HG02981 (cell line): ENCODE measurements at regions not wholly inside any gene's neighbourhood (a gene's known extent, or its start where the extent isn't known, plus 50 kb on each side); places are given as distances from the start of the nearest gene placed in this dataset.

Experiments used
- ATAC-seq: cut with Tn5 transposase; IDR thresholded peaks from one replicate; pipeline ENCODE4 v1.9.1; 2021; ENCODE audit warnings: mild to moderate bottlenecking, moderate library complexity; ENCODE audit not compliant: unreplicated experiment

DNA sequence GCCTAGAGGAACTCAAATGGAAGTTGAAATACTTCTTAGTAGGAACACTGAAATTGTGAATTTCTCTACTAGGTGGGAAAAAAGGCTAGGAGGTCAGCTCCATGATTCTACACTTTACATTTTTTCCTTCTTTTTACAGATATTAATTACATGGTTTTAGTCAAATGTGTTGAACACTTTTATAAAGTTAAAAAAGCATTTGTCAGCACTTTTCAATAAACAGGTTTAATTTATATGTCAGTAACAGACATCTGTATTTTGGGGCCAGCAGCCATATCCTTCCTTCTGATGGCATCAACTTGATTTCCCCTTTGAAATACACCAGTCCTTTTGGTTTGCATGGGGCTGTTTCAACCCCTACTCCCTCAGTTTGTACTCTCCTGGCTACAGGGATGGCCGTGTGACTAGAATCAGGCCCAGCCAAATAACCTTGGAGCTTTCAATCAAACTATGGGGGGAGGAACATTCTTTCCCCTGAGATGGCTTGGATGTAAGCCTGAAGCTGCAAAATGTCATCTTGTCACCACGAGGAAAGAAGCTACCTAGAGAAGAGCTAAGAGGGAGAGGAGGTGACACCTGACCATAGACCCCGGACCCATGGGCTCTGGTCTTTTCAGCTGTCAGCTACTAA lies 171.0 kb upstream of the NEBL start:
- ATAC-seq = no peak

DNA sequence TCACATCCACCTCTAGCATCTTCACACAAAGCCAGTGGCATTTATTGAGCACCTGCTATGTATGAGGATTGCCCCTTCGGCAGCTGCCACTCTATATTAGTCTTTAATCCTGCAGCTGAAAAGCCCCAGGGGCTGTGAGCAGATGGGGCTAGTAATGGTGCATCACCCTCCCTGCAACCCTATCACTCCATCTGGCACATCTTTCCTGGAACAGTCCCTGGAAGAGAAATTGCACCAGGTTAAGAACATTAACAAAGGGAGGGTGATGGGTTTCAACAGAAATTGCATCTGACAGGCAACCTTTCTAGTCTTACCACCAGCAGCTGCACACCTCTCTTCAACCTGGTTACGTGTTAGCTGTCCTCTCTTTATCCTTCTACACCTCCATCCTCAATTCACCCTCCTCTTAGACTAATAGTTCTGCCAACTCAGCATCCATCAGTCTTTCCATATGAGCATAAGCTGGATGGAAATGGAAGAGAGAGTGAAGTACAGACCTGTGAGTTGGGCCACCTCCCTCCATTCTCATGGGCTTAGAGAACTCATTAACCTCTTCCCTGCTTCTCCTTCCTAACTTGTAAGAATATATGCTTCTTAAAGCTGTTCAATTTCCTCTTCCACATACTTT lies 168.6 kb upstream of the NEBL start:
- ATAC-seq = no peak

- ATAC-seq = no peak
These were observed 164.9 kb upstream of the NEBL start for GRCh38 chr10:21061982-21062381.

DNA sequence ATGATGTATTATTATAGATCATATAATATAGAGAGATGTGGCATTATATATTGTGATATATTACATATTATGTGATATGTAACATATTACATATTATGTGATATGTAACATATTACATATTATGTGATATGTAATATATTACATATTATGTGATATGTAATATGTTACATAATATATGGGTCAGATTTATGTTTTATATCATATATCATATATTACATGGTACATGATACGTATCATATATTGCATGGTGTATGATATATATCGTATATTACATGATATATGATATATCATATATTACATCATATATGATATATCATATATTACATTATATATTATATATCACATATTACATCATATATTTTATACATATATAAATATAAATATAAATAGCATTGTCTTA lies 164.1 kb upstream of the NEBL start:
- no peak for ATAC-seq

GRCh38 chr10:21060626-21061025 lies 163.5 kb upstream of the NEBL start:
- ATAC-seq = no peak

DNA sequence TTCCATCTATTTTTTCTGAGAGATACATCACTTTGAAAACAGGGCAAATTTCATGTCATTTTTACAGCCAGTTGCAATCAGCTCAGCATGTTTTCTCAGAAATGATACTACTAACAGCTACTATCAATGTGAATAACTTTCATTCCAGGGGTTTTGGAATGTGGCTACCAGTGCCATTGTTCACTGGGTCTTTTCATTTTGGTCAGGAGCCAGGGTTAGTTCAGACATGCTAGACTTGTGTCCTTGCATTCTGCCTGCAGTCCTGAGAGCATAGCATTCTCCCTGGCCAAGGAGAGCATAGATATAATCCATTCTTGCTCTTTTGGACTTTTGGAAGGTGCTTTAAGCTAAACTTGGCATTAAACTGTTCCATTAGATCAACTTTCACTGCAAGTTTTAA lies 160.9 kb upstream of the NEBL start:
- no peak for ATAC-seq

DNA sequence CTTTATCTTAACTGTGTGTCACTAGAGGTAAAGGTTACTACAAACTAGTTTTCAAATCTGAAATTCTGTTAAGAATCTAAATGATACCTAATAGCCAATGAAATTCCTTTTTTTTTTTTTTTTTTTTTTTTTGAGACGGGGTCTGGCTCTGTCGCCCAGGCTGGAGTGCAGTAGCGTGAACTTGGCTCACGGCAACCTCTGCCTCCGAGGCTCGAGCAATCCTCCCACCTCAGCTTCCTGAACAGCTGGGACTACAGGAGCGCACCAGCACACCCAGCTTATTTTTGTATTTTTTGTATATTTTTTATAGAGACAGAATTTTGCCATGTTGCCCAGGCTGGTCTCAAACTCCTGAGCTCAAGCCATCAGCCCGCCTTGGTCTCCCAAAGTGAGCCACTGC lies 160.3 kb upstream of the NEBL start:
- no peak for ATAC-seq

DNA sequence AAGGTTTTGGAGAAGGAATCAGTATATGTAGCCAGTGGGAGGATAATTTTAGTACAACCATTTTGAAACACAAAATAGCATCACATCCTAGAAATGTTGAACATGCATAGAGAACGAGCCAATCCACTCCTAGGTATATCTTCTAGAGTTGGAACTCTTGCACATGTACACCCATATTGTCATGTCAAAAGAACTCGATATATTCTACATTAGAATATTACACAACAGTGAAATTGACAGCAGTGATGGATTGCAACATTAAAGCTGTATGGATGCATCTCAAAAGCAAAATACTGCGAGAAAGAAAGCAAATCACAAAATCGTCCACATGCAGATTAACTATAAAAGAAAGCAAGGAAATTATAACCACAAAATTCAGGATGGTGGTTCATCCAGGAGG lies 159.3 kb upstream of the NEBL start:
- ATAC-seq = no peak

GRCh38 chr10:21055339-21056135 lies 158.4 kb upstream of the NEBL start:
- ATAC-seq = no peak

- ATAC-seq = no peak
These were observed 157.0 kb upstream of the NEBL start for GRCh38 chr10:21053953-21054690.

- no peak for ATAC-seq
These were observed 155.6 kb upstream of the NEBL start for GRCh38 chr10:21052709-21053104.

DNA sequence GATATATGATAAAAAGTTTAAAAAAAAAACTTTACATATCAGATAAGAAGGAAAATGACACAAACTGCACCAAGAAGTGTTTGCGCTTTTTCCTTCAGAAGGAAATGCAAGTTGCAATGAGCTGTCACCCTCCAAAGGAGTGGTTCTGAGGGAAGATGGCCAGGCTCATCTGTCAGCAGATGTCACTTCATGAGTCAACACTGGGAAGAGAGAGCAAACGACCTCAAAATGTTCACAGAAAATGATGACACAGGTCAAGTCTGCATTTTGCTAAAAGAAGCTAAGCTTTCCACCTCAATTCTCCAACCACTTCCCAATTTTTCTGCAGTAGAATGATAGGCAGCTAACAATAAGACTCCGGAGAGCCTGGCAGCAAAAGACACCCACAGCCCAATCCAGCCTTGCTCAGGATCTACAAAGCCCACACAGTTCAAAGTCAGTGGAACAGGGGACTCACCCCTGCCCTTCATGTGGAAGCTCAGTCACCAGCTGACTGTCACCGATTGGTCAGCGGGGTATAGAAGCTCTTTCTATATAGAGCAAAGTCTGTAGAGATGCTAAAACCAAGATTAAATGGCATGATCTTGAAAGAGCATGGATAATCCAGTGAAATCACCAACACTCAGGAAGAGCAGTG lies 155.1 kb upstream of the NEBL start:
- no peak for ATAC-seq

- ATAC-seq = no peak
These were observed 152.4 kb upstream of the NEBL start for GRCh38 chr10:21049482-21049881.

DNA sequence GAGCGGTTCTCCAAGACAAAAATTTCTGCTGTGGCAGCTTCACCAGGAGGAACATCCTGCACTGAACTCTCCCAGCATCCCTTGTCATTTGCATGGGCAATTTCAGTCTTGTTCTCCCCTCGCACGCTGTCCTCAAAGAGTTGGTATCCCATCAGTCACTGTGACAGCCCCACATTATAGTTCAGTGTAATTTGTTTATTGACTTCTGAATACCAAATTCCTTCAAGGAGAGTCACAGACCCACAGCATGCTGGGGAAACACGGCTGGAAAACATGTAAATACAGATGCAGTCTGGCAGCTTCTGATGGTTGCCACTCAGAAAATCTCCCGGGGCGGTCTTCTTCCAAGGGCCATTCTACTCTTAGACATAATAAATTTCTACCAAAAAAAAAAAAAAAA lies 151.0 kb upstream of the NEBL start:
- no peak for ATAC-seq

GRCh38 chr10:21047511-21047910 lies 150.4 kb upstream of the NEBL start:
- no peak for ATAC-seq

DNA sequence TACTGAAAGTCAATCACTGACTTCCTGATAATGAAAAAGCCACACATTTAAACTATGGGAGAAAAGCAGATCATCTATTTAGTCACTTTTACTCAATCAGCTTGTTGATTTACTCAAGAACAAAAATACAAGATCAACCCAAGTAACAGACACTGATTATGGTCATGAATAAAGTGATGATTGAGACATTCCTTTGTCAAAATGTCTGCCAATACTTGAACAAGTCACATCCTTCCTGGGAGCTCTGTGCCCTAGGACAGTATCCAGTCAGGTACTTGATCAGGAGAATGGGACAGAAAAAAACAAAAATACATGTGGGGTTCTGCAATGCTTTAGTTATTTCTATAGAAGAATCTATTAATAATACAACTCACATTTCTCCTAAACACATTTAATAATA lies 150.0 kb upstream of the NEBL start:
- no peak for ATAC-seq

- ATAC-seq = no peak
These were observed 145.9 kb upstream of the NEBL start for GRCh38 chr10:21043044-21043443.

GRCh38 chr10:21042536-21042935 lies 145.4 kb upstream of the NEBL start:
- no peak for ATAC-seq

DNA sequence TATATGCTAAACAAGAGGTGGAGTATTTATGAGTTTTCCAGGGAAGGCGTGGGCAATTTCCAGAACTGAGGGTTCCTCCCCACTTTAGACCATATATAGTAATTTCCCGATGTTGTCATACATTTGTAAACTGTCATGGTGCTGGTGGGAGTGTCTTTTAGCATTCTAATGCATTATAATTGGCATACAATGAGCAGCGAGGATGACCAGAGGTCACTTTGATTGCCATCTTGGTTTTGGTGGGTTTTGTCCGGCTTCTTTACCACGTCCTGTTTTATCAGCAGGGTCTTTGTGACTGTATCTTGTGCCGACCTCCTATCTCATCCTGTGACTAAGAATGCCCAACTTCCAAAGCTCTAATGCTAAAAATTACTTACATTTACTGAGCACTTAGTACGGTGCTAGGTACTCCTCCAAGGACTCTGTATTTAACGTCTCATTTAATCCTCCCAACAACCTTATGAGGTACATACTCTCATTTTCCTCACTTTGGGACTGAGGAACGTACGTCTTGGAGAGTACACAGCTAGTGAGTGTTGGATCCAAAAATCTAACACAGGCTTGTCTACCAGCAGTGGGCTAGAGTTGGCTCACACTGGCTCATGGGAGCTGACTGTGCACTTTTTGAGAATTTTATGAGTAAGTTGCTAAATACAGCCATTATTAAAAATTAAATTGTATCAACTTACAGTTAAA lies 144.8 kb upstream of the NEBL start:
- no peak for ATAC-seq

- ATAC-seq = no peak
These were observed 142.6 kb upstream of the NEBL start for GRCh38 chr10:21039721-21040120.

- ATAC-seq = no peak
These were observed 139.6 kb upstream of the NEBL start for GRCh38 chr10:21036757-21037156.
